HG03135 (cell line): ENCODE measurements at regions not wholly inside any gene's neighbourhood (a gene's known extent, or its start where the extent isn't known, plus 50 kb on each side); places are given as distances from the start of the nearest gene placed in this dataset.

ENCODE experiments used
- ATAC-seq: cut with Tn5 transposase; IDR thresholded peaks from one replicate; pipeline ENCODE4 v1.9.1; 2021; ENCODE audit warnings: mild to moderate bottlenecking, moderate library complexity; ENCODE audit not compliant: unreplicated experiment

DNA sequence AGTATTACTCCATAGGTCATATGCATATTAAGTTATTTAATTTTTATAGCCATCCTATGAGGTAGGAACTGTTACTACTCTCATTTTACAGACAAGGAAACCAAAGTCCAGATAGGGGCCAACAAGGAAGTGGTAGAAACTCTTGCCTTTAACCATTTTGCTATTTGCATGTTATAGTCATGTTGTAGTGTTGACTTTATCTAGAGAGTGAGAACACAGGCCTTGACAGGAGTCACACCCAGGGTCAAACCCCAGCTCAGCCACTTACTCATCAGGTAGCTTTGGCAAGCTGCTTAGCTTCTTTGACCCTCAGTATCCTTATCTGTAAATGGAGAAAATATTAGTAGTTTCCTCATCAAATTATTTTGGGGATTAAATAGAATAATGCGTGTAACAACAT lies 156.2 kb downstream of the CAND1 start:
- ATAC-seq: no peak

- ATAC-seq: no peak
Measured at GRCh38 chr12:67426067-67426466, 156.9 kb downstream of the CAND1 start.

- no peak for ATAC-seq
Measured at GRCh38 chr12:67427336-67427735, 158.2 kb downstream of the CAND1 start.

- no peak for ATAC-seq
Measured at GRCh38 chr12:67428431-67428830, 159.3 kb downstream of the CAND1 start.

DNA sequence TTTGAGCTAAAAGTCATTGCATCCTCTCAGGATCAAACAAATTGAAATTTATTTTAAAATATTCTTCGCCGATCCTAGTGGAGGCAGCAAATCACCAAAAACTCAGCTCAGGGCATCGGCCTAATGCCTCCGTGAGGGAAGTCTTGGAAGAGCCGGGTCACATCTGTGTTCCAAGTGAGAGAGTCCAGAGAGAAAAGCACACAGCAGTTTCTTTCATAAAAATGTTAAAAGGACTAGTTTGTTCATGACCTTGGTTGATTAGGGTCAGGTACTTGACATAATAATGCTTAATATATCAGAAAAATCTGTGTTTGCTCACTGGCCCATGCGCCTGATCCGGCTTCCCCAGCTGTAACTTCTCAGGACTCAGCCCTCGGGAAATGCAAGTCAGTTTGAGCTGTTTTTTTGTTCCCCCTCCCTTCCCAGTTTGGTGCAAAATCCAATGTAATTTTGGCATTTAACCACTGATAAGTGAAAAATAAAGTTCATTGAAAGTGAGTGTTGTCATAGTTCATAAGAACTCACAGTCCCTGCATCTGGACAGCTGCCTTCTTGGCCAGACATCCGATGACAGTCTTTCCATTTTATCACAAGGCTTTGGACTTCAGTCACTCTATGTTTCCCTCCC lies 161.7 kb downstream of the CAND1 start:
- ATAC-seq: no peak

- no peak for ATAC-seq
Measured at GRCh38 chr12:67431411-67432020, 162.4 kb downstream of the CAND1 start.

DNA sequence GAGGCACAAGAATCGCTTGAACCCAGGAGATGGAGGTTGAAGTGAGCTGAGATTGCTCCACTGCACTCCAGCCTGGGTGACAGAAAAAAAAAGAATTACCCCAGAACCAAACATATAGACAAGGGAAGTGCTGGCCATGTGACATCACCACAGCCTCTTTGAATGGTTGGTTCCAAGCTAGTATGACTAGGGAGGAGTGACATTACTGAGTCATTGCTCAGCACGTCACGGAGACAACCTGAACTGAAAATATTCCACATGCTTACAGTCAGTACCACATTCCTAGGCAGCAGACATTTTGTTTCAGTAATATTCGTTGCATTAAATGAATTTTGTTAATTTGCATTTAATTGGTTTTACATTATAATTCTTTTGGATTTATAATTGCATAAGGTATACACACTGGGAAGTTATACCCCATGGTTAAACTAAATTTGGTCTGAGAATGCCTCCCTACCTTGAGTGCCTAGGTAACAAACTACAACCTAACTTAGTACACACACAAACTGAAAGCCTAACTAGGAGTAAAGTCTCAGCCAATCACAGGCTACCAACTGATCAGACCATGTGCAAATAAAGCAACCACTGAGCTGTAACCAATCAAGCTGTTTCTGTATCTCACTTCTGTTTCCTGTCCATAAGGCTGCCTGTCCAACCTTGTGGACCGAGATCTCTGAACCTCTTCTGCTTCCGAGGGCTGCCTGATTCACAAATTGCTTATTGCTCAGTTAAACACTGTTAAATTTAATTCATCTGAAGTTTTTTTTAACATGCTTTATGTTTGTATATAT lies 164.4 kb downstream of the CAND1 start:
- peak; percentile 97 for ATAC-seq

GRCh38 chr12:67434671-67435370 lies 165.7 kb downstream of the CAND1 start:
- ATAC-seq: no peak

DNA sequence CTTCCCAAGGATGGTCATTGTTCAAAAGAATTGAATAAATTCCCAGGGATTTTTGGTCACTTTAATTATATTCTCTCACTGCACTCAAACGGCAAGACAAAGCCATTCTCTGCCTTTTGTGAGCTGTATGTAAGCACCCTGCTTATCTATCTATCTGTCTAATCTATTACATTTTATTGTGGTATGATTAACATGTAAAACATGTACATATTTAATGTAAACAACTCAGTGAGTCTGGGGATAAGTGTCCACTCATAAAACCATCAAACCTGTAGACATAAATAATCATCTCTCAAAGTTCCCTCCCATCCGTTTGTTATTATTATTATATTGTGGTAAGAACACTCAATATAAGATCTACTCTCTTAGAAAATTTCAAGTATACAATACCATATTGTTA lies 167.1 kb downstream of the CAND1 start:
- ATAC-seq: no peak

DNA sequence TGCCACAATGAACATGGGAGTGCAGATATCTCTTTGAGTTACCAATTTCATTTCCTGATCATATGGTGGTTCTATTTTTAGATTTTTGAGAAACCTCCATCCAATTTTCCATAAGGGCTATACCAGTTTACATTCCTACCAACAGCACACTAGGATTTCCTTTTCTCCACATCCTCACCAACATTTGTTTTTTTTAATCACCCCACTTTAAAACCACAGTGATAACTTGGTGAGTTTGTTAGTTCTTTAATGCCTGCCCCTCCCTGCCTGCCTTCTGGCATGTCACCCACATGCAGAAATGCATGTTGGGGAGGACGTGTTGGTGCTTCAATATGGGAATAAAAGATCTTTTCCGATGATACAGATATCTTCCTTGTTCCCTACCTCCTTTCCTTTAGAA lies 167.9 kb downstream of the CAND1 start:
- ATAC-seq: no peak

- ATAC-seq: no peak
Measured at GRCh38 chr12:67439611-67440010, 170.5 kb downstream of the CAND1 start.

GRCh38 chr12:67441736-67442346 lies 172.7 kb downstream of the CAND1 start:
- ATAC-seq: peak; percentile 91

DNA sequence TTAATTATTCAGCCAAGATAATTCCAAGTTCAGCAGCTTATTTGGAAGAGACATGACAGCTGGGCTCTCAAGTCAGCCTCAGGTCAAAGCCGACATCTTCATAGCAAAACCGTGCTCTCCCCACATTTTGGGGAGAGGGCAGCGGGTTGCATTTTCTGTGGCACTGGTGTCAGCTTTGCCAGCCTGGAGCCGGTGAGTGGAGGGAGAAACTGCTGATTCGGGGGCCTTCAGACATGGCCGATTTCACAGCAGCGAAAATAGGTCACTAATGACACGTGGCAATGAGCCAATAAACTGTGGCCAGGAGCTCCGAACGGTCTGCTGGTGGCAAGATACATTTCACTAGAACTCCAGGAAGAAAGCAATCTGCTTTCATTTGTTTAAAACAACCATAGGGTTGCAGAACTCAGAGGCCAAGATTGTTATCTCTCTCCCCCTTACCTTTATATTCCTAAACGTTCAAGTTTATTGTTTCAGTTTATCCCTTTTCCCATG lies 173.2 kb downstream of the CAND1 start:
- no peak for ATAC-seq

DNA sequence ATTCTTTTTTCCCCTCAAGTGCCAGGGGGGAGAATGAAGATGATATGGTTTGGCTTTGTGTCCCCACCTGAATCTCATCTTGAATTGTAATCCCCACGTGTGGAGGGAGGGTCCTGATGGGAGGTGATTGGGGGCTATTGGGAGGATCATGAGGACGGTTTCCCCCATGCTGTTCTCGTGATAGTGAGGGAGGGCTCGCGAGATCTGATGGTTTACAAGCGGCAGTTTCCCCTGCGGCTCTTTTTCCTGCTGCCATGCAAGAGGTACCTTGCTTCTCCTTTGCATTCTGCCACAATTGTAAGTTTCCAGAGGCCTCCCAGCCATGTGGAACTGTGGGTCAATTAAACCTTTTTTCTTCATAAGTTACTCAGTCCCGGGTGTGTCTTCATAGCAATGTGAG lies 173.7 kb downstream of the CAND1 start:
- no peak for ATAC-seq

DNA sequence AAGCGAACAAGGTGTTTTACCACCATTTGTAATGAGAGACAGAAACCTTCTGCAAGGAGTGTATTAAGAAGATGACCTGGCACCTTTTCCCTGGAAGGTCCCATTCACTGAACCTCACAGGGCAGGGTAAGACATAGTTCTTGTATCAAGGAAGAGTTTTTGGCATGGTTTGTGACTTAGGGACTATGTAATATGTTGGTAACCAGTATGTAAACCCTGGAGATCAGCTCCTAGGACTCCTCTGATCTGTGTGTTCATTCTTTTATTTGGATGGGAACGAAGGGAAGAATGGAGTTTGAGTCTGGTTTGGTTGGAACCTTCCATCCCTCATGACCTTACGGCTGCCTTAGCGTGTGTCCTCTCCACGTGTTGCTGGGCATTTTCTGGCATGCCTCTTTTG lies 175.4 kb downstream of the CAND1 start:
- no peak for ATAC-seq

DNA sequence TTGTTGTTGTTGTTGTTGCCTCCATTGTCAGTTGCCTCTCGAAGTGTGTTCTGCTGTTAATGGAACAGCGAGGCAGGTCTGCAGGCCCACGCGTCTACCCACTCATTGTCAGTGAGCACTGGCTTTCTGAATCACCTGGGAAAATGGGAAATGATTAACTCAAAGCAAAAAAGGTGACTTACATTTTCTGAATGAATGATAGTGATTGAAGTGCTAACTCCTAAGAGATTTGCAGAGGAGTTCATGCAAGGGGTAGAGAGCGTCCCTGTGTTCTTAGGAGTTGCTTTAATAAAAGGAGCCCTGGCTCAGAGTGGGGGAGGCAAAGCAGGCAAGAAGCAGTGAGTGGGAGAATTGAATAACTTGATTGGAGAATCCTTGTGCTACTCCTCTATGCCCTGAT lies 177.6 kb downstream of the CAND1 start:
- no peak for ATAC-seq

- ATAC-seq: no peak
Measured at GRCh38 chr12:67447180-67447579, 178.0 kb downstream of the CAND1 start.

DNA sequence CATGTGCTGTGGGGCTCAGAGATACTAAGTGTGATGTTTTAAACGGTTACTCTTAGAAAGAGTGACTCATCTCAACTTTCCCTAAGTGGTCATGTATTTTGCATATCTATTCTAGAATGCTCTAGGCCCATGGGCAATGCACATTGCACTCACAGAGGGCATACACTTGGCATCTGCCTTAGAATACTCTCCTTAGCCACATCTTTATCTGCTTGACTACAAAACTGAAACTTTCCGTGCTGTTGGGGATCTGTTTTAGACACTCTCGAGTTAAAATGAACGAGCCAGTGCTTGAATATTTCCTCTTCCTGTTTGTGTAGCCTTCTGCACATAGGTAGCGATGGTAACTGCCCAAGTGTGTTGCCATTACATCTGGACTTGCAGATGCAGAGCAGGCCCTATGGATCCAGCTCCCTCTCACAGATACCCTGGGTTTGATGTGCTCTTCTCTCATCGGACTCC lies 180.5 kb downstream of the CAND1 start:
- peak; percentile 84 for ATAC-seq

GRCh38 chr12:67450441-67450840 lies 181.3 kb downstream of the CAND1 start:
- no peak for ATAC-seq

DNA sequence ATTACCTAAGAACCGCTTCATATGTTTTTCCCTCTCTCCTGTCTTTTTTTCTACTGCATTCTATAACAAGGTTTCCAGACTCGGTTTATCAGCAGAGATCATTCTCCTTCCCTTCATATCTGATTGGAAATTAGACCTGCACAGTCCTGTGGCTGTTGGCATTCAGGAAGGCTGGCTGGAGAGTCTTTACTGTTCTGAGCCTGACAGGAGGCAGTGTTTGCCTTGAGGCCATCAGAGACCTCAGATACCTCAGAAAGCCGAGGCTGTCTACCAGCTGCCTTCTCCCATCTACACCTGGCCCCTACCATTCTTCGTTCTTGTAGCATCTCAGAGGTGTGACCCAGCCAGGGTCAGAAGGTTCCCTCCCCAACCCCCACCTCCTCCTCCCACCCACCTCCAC lies 182.0 kb downstream of the CAND1 start:
- no peak for ATAC-seq
